ENCODE measurements at regions not wholly inside any gene's neighbourhood (a gene's known extent, or its start where the extent isn't known, plus 50 kb on each side); places are given as distances from the start of the nearest gene placed in this dataset.
"Not testable (repeated sequence)": the region's sequence is repeated elsewhere in the genome, so short reads cannot be mapped to it uniquely, and the experiment has no call there.

- no peak for DNase-seq
Observed at GRCh38 chr4:64001229-64001898, 407.9 kb downstream of the TECRL start.

DNA sequence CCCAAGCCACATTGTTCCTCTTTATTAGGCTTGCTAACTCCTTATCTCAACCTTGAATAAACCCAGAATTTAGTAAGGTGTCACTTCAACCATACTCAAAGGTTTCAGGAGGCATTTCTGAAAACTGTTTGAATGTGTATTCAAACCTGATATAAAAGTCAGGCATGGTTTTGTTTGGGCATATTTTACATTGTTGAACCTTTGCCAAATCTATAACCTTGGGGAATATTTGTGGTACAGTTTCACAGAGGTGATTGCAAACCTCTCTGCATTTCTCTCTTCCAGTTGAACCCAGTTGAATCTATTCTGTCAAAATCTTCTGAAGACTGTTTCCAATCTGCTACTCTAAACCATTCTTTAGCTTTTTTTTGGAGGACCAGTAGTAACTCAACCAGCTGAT, 409.0 kb downstream of the TECRL start:
- DNase-seq = no peak

- no peak for DNase-seq
Observed at GRCh38 chr4:63986253-63986652, 423.0 kb downstream of the TECRL start.

GRCh38 chr4:63983224-63983623, 426.0 kb downstream of the TECRL start:
- no peak for DNase-seq

DNA sequence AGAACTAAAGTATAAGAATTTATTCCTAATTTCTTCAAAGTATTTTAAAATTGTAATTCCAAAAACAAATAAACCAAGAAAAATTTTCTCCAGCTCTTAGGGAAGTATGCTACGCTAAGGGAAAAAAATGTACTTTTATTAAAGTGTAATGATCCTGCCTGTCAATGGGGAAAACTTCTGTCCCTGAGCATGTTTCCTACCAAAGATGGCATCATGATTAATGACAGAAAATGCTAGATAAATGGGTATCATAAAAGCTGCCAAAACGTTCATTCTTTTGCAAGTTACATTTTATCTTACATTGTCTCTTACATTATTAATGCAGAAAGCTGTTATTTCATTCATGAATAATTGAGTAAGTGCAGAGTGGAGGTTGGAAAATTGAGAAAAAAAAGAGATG, 443.4 kb downstream of the TECRL start:
- no peak for DNase-seq

DNA sequence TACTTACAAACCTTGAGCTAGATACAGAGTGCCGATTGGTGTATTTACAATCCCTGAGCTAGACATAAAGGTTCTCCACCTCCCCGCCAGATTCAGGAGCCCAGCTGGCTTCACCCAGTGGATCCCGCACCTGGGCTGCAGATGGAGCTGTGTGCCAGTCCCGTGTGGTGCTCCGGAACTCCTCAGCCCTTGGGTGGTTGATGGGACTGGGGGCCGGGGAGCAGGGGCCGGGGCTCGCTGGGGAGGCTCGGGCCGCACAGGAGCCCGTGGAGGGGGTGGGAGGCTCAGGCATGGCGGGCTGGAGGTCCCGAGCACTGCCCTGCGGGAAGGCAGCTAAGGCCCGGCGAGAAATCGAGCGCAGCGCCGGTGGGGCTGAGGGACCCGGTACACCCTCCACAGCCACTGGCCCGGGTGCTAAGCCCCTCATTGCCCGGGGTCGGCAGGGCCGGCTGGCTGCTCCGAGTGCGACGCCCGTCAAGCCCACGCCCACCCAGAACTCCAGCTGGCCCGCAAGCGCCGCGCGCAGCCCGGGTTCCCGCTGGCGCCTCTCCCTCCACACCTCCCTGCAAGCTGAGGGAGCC, 466.5 kb downstream of the TECRL start:
- DNase-seq = not testable (repeated sequence)

DNA sequence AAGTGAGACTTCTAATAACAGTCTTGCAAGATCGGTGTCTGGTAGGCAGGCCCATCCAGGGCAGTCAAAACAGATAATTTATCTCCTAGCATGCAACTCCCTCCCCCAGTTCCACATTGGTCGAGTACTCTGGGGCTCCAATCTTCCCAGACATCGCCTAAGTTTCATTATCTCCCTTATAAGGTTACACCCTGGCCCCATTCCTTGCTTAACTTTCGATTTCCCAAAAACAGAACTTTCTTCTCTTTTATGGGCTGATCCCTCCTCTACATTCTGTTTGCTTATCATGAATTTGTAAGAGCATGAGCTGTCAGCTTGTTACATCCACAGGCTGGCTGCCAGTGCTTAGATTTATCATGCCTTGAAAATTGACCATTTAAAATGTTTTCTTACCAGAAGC, 471.3 kb downstream of the TECRL start:
- DNase-seq = no peak

DNA sequence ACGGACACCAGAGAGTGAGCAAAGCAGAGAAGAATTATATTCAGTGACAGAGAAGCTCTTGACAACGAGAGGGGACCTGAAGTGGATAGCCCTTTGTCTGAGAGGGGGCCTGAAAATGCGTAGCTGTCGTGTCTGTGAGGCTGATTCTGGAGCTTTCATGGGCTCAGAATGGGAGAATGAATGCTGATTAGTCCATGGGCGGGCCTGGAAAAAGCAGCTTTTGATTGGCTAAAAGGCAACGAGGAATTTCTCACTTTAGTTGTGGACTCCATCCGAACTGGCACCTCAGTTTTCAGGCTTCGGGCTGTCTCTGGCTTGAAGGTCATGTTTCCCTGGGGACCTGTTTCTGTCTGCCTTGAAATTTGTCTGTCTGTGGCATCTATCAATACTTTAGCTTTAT, 487.1 kb downstream of the TECRL start:
- DNase-seq = no peak

GRCh38 chr4:63921561-63921960, 487.7 kb downstream of the TECRL start:
- no peak for DNase-seq

DNA sequence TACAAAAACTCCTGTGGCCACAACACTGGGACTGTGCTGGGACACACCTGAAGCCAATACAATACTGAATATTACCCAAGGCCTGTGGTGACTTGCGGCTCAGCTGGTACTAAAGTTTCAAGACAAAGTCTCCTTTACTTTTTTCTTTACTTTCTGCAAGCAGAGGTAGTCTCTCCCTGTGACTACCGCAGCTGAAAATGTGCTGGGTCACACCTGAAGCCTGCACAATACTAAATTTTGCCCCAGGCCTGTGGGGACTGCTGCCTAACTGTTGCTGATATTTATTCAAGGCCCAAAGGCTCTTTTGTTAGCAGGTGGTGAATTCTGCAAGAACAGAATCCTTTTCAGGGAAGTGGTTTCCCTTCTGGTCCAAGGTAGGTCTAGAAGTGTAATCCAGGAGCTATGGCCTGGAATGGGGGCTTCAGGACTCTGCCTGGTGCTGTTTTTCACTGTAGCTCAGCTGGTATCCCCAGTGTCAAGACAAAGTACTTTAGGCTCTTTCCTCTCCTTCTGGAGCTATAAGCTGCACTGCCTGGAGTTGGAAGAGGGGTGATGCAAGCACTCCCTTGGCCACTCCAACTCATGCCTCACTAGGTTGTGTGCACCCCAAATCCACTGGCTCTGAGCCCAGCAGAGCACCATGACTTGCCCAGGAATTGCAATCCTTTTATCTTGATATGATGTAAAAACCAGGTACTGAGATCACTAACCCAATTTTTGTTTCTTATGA, 489.4 kb downstream of the TECRL start:
- no peak for DNase-seq

GRCh38 chr4:63906660-63907183, 502.5 kb downstream of the TECRL start:
- DNase-seq = no peak

DNA sequence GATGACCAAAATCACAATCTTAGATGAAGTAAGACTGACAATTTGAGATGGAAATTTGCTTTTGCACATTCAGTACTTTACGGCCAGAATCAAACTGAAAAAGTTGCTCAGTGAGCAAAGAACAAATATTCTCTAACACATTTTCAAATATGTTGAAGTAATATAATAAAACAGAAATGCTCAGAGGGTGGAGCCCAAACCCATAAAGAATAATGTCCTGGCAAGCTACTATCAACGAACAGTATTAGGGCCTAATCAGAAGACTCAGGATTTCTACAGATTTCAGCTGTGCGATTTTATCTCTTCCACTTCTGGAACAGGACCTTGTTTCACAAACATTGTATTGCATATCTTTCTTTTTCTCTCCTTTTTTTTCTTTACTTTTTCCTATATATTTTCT, 505.0 kb downstream of the TECRL start:
- no peak for DNase-seq

DNA sequence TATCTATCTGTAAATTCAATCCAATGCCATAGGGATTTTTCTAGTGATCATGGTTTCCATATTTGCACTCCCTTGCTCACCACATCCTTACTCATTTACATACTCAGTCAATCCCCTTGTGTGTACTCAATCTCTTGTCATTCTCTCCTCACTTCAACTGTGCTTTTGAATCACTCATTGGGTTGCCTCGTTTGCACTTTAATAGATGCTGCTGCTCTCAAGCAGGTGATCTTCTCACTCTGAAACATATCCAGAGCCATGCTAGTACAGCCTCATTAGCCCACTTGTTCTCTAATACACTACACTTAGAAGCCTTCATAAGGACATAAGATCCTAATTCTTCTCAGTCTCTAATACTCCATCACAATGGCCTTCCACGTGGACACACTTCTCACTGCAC, 507.9 kb downstream of the TECRL start:
- DNase-seq = no peak

- no peak for DNase-seq
Observed at GRCh38 chr4:63898961-63899360, 510.3 kb downstream of the TECRL start.

DNA sequence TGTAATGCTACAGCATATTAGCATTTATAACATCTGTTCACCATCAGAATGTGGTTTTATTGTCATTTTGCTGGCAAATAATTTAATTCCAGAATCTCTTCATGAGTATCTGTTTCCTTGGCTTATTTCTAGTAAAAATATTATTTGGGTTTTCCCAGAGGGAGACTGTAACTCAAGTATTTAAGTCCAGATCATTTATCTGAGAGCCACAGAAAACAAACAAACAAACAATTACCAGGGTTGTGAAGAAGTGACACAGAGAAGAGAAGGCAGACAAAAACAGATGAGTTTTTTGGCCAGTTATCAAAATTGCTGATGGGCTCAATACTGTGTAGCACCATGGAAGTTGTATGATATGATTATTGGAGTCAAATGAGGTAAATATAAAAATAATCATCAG, 515.1 kb downstream of the TECRL start:
- DNase-seq = no peak

DNA sequence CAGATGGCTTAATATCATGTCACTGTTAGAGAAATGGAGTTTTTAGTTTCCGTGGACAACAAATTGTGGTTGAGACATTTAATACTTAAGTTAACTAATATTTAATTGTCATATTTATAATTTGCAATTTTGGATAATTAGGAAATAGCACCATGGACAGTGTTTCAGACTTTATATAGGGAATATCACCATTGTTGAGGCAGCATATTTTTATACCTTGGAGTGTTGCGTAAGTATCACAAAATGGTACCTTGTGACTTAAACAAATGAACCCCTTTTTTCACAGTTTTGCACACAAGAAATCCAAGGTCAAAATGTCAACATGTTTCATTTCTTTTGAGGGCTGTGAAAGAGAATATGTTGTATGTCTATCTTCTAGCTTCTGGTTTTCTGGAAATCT, 539.9 kb downstream of the TECRL start:
- DNase-seq = no peak

DNA sequence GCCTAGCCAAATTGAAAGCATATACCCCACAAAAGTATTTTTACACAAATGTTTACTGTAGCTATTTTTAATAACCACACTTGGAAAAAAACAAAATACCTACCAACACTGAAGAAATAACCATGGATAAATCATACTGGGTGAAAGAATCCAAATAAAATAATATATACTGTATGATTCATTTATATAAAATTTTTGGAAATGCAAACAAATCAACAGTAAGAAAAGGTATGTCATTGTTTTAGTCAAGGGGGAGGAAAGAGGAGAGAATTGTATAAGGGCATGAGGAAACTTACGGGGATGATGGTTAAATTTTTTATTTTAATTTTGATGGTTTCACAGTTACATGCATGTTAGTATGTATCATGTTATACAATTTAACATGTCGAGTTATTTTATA, 557.8 kb downstream of the TECRL start:
- DNase-seq = no peak

- DNase-seq = no peak
Observed at GRCh38 chr4:63841266-63841665, 568.0 kb downstream of the TECRL start.

DNA sequence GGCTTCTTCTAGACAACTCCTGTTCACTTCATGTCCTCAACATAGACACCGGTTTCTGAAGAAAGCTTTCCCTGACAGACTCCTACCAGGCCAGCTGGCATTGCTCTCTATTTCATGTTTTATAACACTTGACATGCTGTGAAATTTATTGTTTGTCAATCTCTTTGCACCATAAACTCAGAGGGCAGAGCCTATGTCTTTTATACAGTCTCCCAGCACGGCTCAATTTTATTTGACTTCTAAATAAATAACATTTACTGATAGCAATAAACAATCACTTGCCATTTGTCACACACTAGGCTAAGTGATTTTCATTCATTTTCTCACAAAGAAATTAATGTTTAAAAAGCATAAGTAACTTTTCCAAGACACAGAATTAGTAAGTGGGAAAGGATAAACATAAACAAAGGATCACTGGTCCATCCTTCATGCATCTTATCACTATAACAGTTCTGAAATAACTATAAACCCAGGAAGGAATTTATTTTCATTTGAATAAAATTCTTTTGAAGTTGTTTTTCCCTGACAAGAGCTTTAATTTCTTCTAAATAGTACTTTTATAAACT, 577.6 kb downstream of the TECRL start:
- no peak for DNase-seq

GRCh38 chr4:63817196-63817865, 591.9 kb downstream of the TECRL start:
- DNase-seq = no peak

DNA sequence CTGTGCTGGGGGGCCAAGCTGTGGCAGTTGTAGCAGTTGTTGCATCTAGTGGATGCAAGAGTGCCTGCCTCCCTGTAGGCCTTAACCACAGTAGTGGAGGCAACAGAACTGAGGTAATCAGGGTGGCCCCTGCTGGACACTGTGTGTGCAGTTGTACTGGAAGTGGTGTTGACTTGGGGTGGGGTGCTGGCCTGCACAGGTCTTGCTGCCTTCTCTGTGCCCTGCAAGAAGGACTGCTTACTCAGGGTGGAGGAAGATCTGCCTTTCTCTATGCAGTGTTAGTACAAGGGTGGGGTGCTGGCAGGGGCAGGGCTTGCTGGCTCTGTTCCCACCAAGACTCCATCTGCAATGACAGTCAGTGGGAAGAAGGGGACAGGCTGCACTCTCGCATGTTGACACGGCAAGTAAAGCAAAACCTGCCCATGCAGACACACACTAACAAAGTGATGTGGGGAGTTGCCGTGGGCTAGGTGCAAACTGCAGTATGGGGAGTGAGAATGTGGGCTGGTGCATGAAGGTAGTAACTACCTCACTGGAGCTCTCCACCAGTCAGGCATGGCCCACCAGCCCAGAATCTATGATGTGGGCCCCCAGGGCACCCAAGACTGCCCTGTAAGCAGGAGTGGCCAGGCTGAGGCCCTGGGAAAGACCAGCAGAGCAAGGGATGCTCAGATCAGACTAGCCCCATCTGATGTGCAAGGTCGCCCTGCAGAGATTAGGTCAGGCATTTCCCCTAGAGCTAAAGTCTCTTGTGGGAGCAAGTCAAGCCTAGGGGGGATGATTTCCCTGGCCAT, 594.9 kb downstream of the TECRL start:
- DNase-seq = no peak

- no peak for DNase-seq
Observed at GRCh38 chr4:63799166-63799565, 610.1 kb downstream of the TECRL start.
